Astrocyte (in vitro differentiated cells and primary cell): ENCODE measurements at regions not wholly inside any gene's neighbourhood (a gene's known extent, or its start where the extent isn't known, plus 50 kb on each side); places are given as distances from the start of the nearest gene placed in this dataset.

Source experiments
- CTCF ChIP-seq: IDR thresholded peaks from 2 replicates; pipeline ENCODE4 v1.5.1; 2011; ENCODE audit warnings: low read depth, mild to moderate bottlenecking, inconsistent platforms, low read length, moderate library complexity; ENCODE audit not compliant: insufficient read depth
- EZH2 ChIP-seq: IDR thresholded peaks from 2 replicates; pipeline ENCODE4 v1.6.1; 2012; ENCODE audit warnings: mild to moderate bottlenecking, low read length, inconsistent platforms; ENCODE audit not compliant: insufficient read depth

GRCh38 chr16:49075709-49076108, 205.9 kb downstream of the CBLN1 start:
- TF ChIP-seq CTCF (no peak), EZH2 (no peak)
